ENCODE measurements at regions not wholly inside any gene's neighbourhood (a gene's known extent, or its start where the extent isn't known, plus 50 kb on each side); places are given as distances from the start of the nearest gene placed in this dataset.

GRCh38 chr2:155810411-155810810, 522.1 kb downstream of the NR4A2 start:
- no peak for DNase-seq (ENCODE audit: low read depth in 2 of 2)

GRCh38 chr2:155802888-155803287, 529.6 kb downstream of the NR4A2 start:
- DNase-seq (ENCODE audit: low read depth in 2 of 2): no peak

GRCh38 chr2:155792666-155793065, 539.9 kb downstream of the NR4A2 start:
- no peak for DNase-seq (ENCODE audit: low read depth in 2 of 2)

DNA sequence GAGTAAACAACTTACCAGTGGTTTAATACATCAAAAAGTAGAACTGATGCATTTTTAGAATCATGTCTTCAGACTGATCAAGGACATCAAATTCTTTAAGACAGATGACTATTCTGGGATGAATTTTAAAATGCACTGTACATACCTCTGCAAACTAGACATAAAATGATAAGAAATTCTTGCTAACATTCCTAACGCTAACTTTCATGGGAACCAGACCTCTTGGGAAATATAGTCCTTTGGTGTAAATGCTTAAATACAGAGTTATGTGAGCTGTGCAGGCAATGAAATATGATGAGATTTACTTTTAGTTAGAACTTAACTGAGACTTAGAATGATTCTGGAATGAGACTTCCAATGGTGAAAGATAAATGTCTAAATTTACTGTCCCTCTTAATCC, 562.0 kb downstream of the NR4A2 start:
- DNase-seq (ENCODE audit: low read depth in 2 of 2): no peak

DNA sequence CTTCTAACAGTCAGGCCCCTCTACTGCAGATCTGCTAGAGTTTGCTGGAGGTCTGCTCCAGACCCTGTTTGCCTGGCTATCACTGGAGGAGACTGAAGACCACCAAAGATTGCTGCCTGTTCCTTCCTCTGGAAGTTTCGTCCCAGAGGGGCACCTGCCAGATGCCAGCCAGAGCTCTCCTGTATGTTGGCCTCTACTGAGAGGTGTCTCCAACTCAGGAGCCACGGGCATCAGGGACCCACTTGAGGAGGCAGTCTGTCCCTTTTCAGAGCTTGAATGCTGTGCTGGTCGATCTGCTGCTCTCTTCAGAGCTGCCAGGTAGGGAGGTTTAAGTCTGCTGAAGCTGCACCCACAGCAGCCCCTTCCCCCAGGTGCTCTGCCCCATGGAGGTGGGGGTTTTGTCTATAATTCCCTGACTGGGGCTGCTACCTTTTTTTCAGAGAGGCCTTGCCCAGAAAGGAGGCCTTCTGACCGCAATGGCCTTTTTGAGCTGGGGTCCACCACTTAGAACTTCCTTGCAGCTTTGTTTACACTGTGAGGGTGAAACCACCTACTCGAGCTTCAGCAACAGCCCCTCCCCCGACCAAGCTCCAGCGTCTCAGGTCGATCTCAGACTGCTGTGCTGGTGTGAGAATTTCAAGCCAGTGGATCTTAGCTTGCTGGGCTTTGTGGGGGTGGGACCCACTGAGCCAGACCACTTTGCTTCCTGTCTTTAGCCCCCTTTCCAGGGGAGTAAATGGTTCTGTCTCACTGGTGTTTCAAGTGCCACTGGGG, 566.0 kb downstream of the NR4A2 start:
- no peak for DNase-seq (ENCODE audit: low read depth in 2 of 2)

DNA sequence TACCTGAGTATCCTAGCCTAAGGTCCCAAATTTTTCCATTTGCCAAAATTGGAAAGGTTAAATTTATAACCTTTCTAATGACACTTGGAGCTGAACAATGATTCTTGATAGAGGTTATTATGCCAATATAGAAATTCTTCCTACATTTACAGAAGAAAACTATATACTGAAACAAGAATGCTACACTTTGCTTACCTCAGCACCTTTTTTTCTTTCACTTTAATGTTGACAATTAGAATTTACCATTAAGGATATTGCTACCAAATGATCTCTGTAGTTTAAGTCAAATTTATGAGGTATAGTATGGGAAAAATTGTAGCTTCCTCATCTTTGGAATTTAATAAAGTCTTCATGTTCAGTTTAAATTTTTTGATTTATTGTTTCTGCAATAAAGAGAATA, 577.0 kb downstream of the NR4A2 start:
- no peak for DNase-seq (ENCODE audit: low read depth in 2 of 2)

DNA sequence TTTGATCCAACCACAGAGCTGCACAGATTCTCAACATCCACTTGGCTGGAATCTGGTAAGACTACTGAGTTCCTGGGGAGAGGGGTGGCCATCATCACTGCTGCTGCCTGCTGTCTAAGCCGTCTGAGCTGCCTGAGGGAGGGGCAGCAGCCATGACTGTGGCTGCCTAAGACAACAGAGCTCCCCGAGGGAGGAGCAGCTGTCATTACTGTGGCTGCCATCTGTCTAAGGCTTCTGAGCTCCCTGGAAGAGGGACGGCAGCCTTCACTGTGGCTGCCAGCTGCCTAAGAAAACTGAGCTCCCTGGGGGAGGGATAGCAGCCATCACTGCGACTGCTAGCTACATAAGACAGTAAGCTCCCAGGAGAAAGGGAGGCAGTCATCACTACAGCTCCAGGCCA, 584.4 kb downstream of the NR4A2 start:
- no peak for DNase-seq (ENCODE audit: low read depth in 2 of 2)

GRCh38 chr2:155747531-155747930, 585.0 kb downstream of the NR4A2 start:
- no peak for DNase-seq (ENCODE audit: low read depth in 2 of 2)

DNA sequence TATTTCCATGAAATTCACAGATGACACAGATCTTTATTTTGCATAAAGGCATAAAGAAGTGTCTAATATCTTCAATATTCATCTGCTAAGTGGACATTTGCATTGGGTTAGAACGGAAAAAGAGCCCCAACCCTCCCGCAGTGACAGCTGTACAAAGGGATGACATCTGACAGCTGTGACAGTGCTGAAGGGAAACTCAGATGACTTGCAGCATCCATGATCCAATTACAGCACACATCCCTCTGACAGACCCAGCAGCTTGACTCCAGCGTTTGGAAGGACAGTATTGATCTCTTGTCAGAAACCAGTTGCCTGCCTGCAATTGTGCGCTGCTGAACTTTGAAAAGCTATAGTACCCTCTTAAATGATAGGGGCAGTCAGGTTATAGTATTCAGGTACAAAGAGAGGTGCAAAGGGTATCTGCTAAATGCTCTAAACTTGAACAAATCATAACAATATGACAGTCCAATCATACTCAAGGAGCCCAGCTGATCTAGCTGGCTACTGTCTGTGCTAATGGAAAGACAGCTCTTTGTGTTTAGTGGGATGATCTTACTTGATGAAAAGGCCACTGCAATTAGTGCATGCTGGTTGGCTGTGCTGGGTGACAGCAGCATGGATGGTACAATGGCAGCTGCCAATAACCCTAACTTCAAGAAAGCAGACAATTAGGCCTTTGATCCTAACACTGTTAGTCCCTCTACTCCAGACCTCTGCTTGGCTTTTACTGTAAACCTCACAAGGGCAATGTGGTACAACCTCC, 599.2 kb downstream of the NR4A2 start:
- DNase-seq (ENCODE audit: low read depth in 2 of 2): no peak

GRCh38 chr2:155730804-155731203, 601.7 kb downstream of the NR4A2 start:
- DNase-seq (ENCODE audit: low read depth in 2 of 2): no peak

- DNase-seq (ENCODE audit: low read depth in 2 of 2): no peak
These were observed 605.2 kb downstream of the NR4A2 start for GRCh38 chr2:155727187-155727895.

DNA sequence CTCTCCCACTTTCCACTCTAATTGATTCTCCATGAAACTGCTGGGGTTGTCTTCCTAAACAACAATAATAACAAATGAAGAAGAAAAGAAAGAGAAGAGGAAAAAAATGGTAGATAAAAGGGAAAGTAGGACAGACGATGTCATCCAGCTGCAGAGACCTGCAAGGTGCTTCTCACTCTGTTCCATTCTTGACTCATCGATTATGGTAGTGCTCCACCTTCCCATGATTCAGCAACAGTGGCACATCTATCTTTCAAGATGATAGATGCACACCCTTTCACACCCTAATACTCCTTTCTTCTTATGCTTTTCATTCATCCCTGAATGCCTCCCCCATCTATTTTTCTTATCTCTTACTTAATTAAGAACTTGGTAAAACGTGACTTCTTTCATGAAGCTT, 610.2 kb downstream of the NR4A2 start:
- no peak for DNase-seq (ENCODE audit: low read depth in 2 of 2)

GRCh38 chr2:155715705-155716104, 616.8 kb downstream of the NR4A2 start:
- DNase-seq (ENCODE audit: low read depth in 2 of 2): no peak

DNA sequence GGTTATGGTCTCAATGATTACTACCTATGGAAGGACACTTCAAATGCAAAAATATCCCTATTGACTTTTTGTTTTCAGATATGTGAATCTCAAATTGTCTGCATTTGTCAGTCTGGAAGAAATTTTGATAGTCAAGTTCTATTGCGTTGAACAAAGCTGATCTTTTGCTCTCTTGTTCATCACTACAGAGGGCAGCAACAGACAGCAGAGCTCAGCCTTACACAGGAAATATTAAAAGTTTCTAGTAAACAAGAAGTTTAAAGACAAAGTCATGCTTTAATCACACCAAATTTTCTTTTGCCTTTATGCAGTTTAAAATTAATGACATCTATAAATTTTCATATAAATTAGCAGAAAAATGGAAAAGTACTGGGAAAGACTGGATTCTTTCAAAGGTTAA, 617.5 kb downstream of the NR4A2 start:
- no peak for DNase-seq (ENCODE audit: low read depth in 2 of 2)

DNA sequence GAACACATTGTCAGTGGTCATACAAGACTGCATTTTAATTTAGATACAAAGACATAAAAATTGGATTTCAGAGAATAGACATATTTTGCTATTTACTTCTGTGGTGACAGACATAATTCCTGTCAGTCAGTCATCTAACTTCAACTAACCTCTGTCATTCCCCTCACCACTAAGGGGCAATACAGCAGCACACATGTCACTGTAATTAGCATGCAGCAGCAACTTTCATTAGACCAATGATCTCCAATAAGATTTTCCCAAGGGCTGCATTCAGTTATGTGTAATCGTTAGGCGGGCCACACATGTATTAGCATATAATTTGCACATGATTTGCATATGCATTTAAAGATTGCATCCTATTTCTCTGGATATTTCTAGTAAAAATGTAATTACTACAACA, 624.5 kb downstream of the NR4A2 start:
- DNase-seq (ENCODE audit: low read depth in 2 of 2): no peak

- no peak for DNase-seq (ENCODE audit: low read depth in 2 of 2)
These were observed 628.6 kb downstream of the NR4A2 start for GRCh38 chr2:155703917-155704316.

DNA sequence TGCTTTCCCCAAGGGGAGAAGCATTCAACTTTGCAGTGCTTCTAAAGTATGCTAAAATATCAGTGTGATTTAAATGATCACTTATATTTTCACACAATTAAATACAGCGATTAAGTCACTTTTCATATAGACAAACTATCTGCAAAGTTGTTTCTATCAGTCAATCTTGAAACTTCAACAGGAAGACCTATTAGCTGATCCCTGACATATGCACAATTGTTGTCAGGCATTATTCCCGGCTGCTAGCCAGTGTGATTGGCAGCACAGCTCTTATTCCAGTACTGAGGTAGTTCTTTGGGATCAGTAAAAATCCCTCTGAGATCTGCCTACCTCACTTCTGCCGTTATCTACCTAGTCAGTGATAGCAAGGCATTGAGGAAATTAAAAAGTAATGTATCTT, 629.5 kb downstream of the NR4A2 start:
- no peak for DNase-seq (ENCODE audit: low read depth in 2 of 2)

DNA sequence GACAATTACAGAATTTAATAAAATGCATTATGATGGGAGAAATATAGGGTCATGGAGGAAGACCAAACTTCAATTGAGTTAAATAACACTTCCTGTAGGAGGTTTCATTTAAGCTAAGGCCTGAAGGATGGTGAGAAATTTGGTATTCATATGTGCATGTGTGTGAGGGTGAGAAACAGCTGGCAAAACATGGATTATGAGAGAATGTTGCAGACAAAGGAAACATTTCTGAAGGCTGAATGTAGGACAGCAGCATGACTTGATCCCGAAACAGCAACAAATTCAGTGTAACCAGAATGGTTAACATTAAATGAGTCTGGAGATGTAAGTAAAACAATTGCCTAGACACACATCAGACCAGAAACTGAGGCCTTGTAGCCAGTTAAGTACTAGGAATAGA, 630.8 kb downstream of the NR4A2 start:
- DNase-seq (ENCODE audit: low read depth in 2 of 2): no peak

GRCh38 chr2:155696571-155696970, 636.0 kb downstream of the NR4A2 start:
- DNase-seq (ENCODE audit: low read depth in 2 of 2): no peak

DNA sequence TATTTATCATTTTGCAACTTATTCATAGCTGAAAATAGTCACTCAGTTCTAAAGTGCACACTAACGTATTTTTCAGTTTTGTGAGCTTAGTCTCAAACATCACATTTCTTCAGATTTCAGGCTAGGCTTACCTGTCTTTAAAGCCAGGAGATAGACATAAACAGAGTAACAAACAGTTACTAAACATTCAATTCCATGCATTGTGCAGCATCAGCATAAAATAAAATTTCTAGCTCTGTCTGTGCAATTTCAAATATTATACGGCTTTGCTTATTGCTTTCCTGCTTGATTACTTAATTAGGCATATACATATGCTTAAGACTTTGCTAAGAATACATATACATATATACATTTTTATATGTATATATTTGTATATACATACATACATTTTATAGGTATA, 637.0 kb downstream of the NR4A2 start:
- no peak for DNase-seq (ENCODE audit: low read depth in 2 of 2)

GRCh38 chr2:155692856-155693255, 639.7 kb downstream of the NR4A2 start:
- DNase-seq (ENCODE audit: low read depth in 2 of 2): no peak

GRCh38 chr2:155692106-155692505, 640.4 kb downstream of the NR4A2 start:
- no peak for DNase-seq (ENCODE audit: low read depth in 2 of 2)

DNA sequence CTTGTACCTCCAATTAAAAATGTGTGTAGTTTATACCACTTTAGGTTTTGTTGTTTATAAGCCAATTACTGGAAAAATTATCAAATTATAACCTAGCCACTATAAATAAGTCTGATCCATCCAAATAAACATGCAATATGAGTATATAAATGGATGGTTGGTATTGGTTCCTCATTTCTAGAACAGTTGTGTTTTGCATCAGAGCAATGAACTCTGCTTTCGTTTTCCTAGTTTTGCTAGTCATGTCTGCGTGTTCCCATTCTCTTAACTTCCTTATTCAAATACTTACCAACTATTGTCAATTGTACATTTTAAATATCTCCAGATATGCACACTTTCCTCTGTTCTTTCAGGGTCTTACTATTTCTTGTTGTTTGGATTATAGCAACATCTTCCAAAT, 641.7 kb downstream of the NR4A2 start:
- no peak for DNase-seq (ENCODE audit: low read depth in 2 of 2)

Measured in lung microvascular endothelial cell (primary cell).